ENCODE measurements at regions not wholly inside any gene's neighbourhood (a gene's known extent, or its start where the extent isn't known, plus 50 kb on each side); places are given as distances from the start of the nearest gene placed in this dataset.
A peak's percentile ranks its signal among the peaks of the same experiment; 100 is the strongest.

- no peak for DNase-seq
Measured at GRCh38 chr6:106035655-106036054, 50.5 kb upstream of the PRDM1 start.

GRCh38 chr6:106033806-106034205 is 52.3 kb upstream of the PRDM1 start:
- no peak for DNase-seq

GRCh38 chr6:106027758-106028157 is 58.4 kb upstream of the PRDM1 start:
- no peak for DNase-seq

- no peak for DNase-seq
Measured at GRCh38 chr6:106026748-106027715, 59.1 kb upstream of the PRDM1 start.

GRCh38 chr6:106025655-106026054 is 60.5 kb upstream of the PRDM1 start:
- DNase-seq = no peak

- DNase-seq = no peak
Measured at GRCh38 chr6:106022801-106023200, 63.3 kb upstream of the PRDM1 start.

- no peak for DNase-seq
Measured at GRCh38 chr6:106017454-106017853, 68.7 kb upstream of the PRDM1 start.

- no peak for DNase-seq
Measured at GRCh38 chr6:106014955-106015354, 71.2 kb upstream of the PRDM1 start.

GRCh38 chr6:106011476-106011875 is 74.7 kb upstream of the PRDM1 start:
- DNase-seq = no peak

GRCh38 chr6:106005954-106006353 is 80.2 kb upstream of the PRDM1 start:
- no peak for DNase-seq

GRCh38 chr6:106005013-106005412 is 81.1 kb upstream of the PRDM1 start:
- no peak for DNase-seq

GRCh38 chr6:106003268-106003987 is 82.7 kb upstream of the PRDM1 start:
- DNase-seq = no peak

GRCh38 chr6:106002005-106002404 is 84.1 kb upstream of the PRDM1 start:
- DNase-seq = no peak

GRCh38 chr6:106000935-106001334 is 85.2 kb upstream of the PRDM1 start:
- DNase-seq = no peak

- no peak for DNase-seq
Measured at GRCh38 chr6:105997482-105997881, 88.7 kb upstream of the PRDM1 start.

- DNase-seq = no peak
Measured at GRCh38 chr6:105995391-105995865, 90.7 kb upstream of the PRDM1 start.

GRCh38 chr6:105994591-105995390 is 91.3 kb upstream of the PRDM1 start:
- peak; percentile 55 for DNase-seq

- no peak for DNase-seq
Measured at GRCh38 chr6:105994118-105994590, 92.0 kb upstream of the PRDM1 start.

- DNase-seq = no peak
Measured at GRCh38 chr6:105993341-105994117, 92.6 kb upstream of the PRDM1 start.

- DNase-seq = peak; percentile 91
Measured at GRCh38 chr6:105992315-105992961, 93.7 kb upstream of the PRDM1 start.

- peak; percentile 65 for DNase-seq
Measured at GRCh38 chr6:105991561-105992314, 94.4 kb upstream of the PRDM1 start.

Data from NCI-H774 (cell line).